H9 (cell line): ENCODE measurements at regions not wholly inside any gene's neighbourhood (a gene's known extent, or its start where the extent isn't known, plus 50 kb on each side); places are given as distances from the start of the nearest gene placed in this dataset.

ENCODE experiments used
- DNase-seq: peaks from one replicate; pipeline ENCODE4 v3.0.0-alpha.2; 2017
- H2AFZ ChIP-seq: one replicate; pipeline ENCODE4 v1.6.1; 2013; ENCODE audit warnings: mild to moderate bottlenecking, low read length, control low read depth, moderate library complexity
- H2AK5ac ChIP-seq: 2 replicates; pipeline ENCODE4 v1.6.1; 2013; ENCODE audit warnings: low read length, control low read depth, mixed read lengths; ENCODE audit not compliant: insufficient read length
- H2BK120ac ChIP-seq: one replicate; pipeline ENCODE4 v1.6.1; 2013; ENCODE audit warnings: low read depth, mild to moderate bottlenecking, low read length, control low read depth, inconsistent platforms; ENCODE audit not compliant: poor library complexity, severe bottlenecking
- H2BK12ac ChIP-seq: 2 replicates; pipeline ENCODE4 v1.6.1; 2013; ENCODE audit warnings: low read length, control low read depth, mixed read lengths, low read depth; ENCODE audit not compliant: insufficient read length
- H2BK15ac ChIP-seq: 2 replicates; pipeline ENCODE4 v1.6.1; 2013; ENCODE audit warnings: low read depth, low read length, control low read depth
- H2BK20ac ChIP-seq: one replicate; pipeline ENCODE4 v1.6.1; 2013; ENCODE audit warnings: low read depth, mild to moderate bottlenecking, low read length, control low read depth, inconsistent platforms; ENCODE audit not compliant: poor library complexity, severe bottlenecking
- H2BK5ac ChIP-seq: 2 replicates; pipeline ENCODE4 v1.6.1; 2013; ENCODE audit warnings: low read length, control low read depth, mixed read lengths; ENCODE audit not compliant: insufficient read length
- H3K14ac ChIP-seq: 2 replicates; pipeline ENCODE4 v1.6.1; 2013; ENCODE audit warnings: low read length, control low read depth; ENCODE audit not compliant: insufficient read depth
- H3K18ac ChIP-seq: 2 replicates; pipeline ENCODE4 v1.6.1; 2013; ENCODE audit warnings: low read depth, mild to moderate bottlenecking, mixed read lengths, low read length, control low read depth; ENCODE audit not compliant: insufficient read length
- H3K23ac ChIP-seq: 2 replicates; pipeline ENCODE4 v1.6.1; 2013; ENCODE audit warnings: low read length, control low read depth, mixed read lengths, low read depth; ENCODE audit not compliant: insufficient read length
- H3K23me2 ChIP-seq: 2 replicates; pipeline ENCODE4 v1.6.1; 2013; ENCODE audit warnings: low read depth, mild to moderate bottlenecking, mixed read lengths, low read length, control low read depth; ENCODE audit not compliant: insufficient read length, poor library complexity, severe bottlenecking
- H3K27ac ChIP-seq: 2 replicates; pipeline ENCODE4 v1.5.1; 2013; ENCODE audit warnings: low read length, control low read depth, mixed read lengths, low read depth; ENCODE audit not compliant: insufficient read length
- H3K27me3 ChIP-seq: 2 replicates; pipeline ENCODE4 v1.6.1; 2013; ENCODE audit warnings: low read length, control low read depth, inconsistent platforms; ENCODE audit not compliant: insufficient read depth
- H3K4ac ChIP-seq: 2 replicates; pipeline ENCODE4 v1.6.1; 2013; ENCODE audit warnings: low read depth, mild to moderate bottlenecking, control low read depth, inconsistent platforms, low read length, moderate library complexity
- H3K4me1 ChIP-seq: 2 replicates; pipeline ENCODE4 v1.6.1; 2013; ENCODE audit warnings: low read length, control low read depth, inconsistent platforms; ENCODE audit not compliant: insufficient read depth
- H3K4me2 ChIP-seq: 2 replicates; pipeline ENCODE4 v1.6.1; 2013; ENCODE audit warnings: low read length, control low read depth, mixed read lengths; ENCODE audit not compliant: insufficient read length, insufficient read depth
- H3K56ac ChIP-seq: 2 replicates; pipeline ENCODE4 v1.6.1; 2013; ENCODE audit warnings: low read depth, mild to moderate bottlenecking, mixed read lengths, low read length, control low read depth; ENCODE audit not compliant: insufficient read length
- H3K79me1 ChIP-seq: 2 replicates; pipeline ENCODE4 v1.6.1; 2013; ENCODE audit warnings: low read depth, mild to moderate bottlenecking, moderate library complexity, low read length, control low read depth, inconsistent platforms; ENCODE audit not compliant: insufficient read depth, poor library complexity, severe bottlenecking
- H3K79me2 ChIP-seq: 2 replicates; pipeline ENCODE4 v1.6.1; 2013; ENCODE audit warnings: low read length, control low read depth, inconsistent platforms; ENCODE audit not compliant: insufficient read depth
- H3K9ac ChIP-seq: 2 replicates; pipeline ENCODE4 v1.6.1; 2013; ENCODE audit warnings: low read length, control low read depth, mixed read lengths; ENCODE audit not compliant: insufficient read length; ENCODE audit errors: extremely low read depth
- H3K9me3 ChIP-seq: one replicate; pipeline ENCODE4 v1.6.1; 2013; ENCODE audit warnings: low read depth, low read length, inconsistent platforms; ENCODE audit not compliant: control insufficient read depth
- H3T11ph ChIP-seq: one replicate; pipeline ENCODE4 v1.6.1; 2013; ENCODE audit warnings: mild to moderate bottlenecking, low read length, control low read depth, inconsistent platforms
- H4K20me1 ChIP-seq: one replicate; pipeline ENCODE4 v1.6.1; 2013; ENCODE audit not compliant: control insufficient read depth, insufficient read length, insufficient read depth
- H4K5ac ChIP-seq: 2 replicates; pipeline ENCODE4 v1.6.1; 2013; ENCODE audit warnings: low read depth, mild to moderate bottlenecking, mixed read lengths, low read length, control low read depth; ENCODE audit not compliant: insufficient read length
- H4K8ac ChIP-seq: replicated peaks from 2 replicates; pipeline ENCODE4 v1.6.1; 2013; ENCODE audit warnings: low read length, control low read depth, mixed read lengths, low read depth; ENCODE audit not compliant: insufficient read length
- H4K91ac ChIP-seq: 2 replicates; pipeline ENCODE4 v1.6.1; 2013; ENCODE audit warnings: low read depth, mild to moderate bottlenecking, moderate library complexity, mixed read lengths, low read length, control low read depth; ENCODE audit not compliant: insufficient read length
- H3K27ac Mint-ChIP-seq, 3 experiments: 2 replicates in 2 of 3; 3 replicates in 1 of 3; pipeline ENCODE4 v1.8.0; 2020 to 2021; ENCODE audit warnings: mixed read lengths in 3 of 3, mild to moderate bottlenecking in 1 of 3, moderate library complexity in 1 of 3
- H3K27me3 Mint-ChIP-seq: 2 replicates; pipeline ENCODE4 v1.8.0; 2021; ENCODE audit warnings: low read depth, mild to moderate bottlenecking, moderate library complexity, mixed read lengths
- H3K36me3 Mint-ChIP-seq, 3 experiments: 2 replicates in 2 of 3; 3 replicates in 1 of 3; pipeline ENCODE4 v1.8.0; 2020 to 2021; ENCODE audit warnings: low read depth in 3 of 3, mixed read lengths in 3 of 3; ENCODE audit not compliant: insufficient read depth in 1 of 3
- H3K4me1 Mint-ChIP-seq, 2 experiments: 2 replicates each; pipeline ENCODE4 v1.8.0; 2020; ENCODE audit warnings: mixed read lengths in 2 of 2
- H3K4me3 Mint-ChIP-seq, 2 experiments: 2 replicates in 1 of 2; 3 replicates in 1 of 2; pipeline ENCODE4 v1.8.0; 2020 to 2021; ENCODE audit warnings: mild to moderate bottlenecking in 2 of 2, mixed read lengths in 2 of 2, moderate library complexity in 1 of 2
- H3K9me3 Mint-ChIP-seq, 2 experiments: 2 replicates in 1 of 2; 3 replicates in 1 of 2; pipeline ENCODE4 v1.8.0; 2020; ENCODE audit warnings: mild to moderate bottlenecking in 2 of 2, mixed read lengths in 2 of 2, moderate library complexity in 1 of 2
- CTCF ChIP-seq: fragments of 200-600 bp; sonication (generic); conservative IDR thresholded peaks from 3 replicates; pipeline ENCODE4 v1.8.0; 2021; ENCODE audit warnings: antibody characterized with exemption, mild to moderate bottlenecking
- WGBS: extraction: QIAGEN DNeasy Blood & Tissue Kit; methylation state at CpG from one replicate; pipeline ENCODE4 v1.1.7; 2013; ENCODE audit warnings: missing lambda C conversion rate, low lambda C conversion rate, mixed read lengths; ENCODE audit not compliant: insufficient read length; ENCODE audit errors: extremely low coverage; 5-methylcytosine and 5-hydroxymethylcytosine counted together

DNA sequence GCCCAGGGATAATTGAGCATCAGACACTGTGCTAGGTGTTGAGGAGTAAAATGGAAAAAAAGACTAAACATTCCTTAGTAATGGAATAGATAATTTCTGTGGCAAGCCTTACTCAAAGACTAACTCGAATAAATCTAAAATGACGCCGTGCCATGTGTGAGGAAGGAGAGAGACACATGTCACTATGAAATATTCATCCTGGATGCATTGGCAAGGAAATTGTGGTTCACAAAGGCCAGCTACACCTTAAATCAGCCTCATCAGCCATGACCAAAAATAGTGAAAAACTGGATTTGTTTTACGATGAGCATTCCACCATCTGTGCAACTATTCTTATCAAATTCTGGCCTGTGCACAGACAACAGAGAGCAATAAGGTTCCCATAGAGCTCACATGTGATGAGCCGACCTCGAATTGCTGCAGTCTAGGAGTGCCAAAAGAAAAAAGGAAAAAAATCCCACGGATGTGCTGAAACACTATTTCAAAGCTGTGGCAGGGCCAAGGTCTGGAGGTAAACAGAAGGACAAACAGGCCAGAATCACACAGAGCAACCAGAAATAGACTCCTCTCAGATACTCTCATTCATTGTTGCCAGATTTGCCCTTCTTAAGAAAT lies 505.7 kb downstream of the EFNB2 start:
- H2BK20ac ChIP-seq: no peak overlapping the region
- no peak overlapping the region for H3K27ac ChIP-seq
- H3K27me3 ChIP-seq: no peaks in the 10 kb centered on the region
- H2AK5ac ChIP-seq: no peak overlapping the region
- H2AFZ ChIP-seq: no peak overlapping the region
- H3K23me2 ChIP-seq: no peaks in the 10 kb centered on the region
- no peak overlapping the region for H2BK5ac ChIP-seq
- H3K27ac Mint-ChIP-seq: no peak overlapping the region
- H3K18ac ChIP-seq: no peak overlapping the region
- TF ChIP-seq CTCF: no peak
- no peak overlapping the region for H3K4ac ChIP-seq
- peaks cover 0 to 2% of the 10 kb centered on the region in 2 experiments; a peak in 1 of 4 replicates for H3K4me1 Mint-ChIP-seq
- H4K5ac ChIP-seq: no peak overlapping the region
- H3K79me1 ChIP-seq: no peaks in the 10 kb centered on the region
- no peak overlapping the region for H3K9ac ChIP-seq
- peak overlapping the region; percentile 73 for H3K23ac ChIP-seq
- no peaks in the 10 kb centered on the region for H3K4me1 ChIP-seq
- H3K9me3 ChIP-seq: no peaks in the 10 kb centered on the region
- no peak overlapping the region for H3T11ph ChIP-seq
- H3K4me3 Mint-ChIP-seq: no peak overlapping the region
- H3K14ac ChIP-seq: no peak overlapping the region
- no peaks in the 10 kb centered on the region for H3K9me3 Mint-ChIP-seq
- no peak overlapping the region for H3K4me2 ChIP-seq
- H3K27me3 Mint-ChIP-seq: no peaks in the 10 kb centered on the region
- H2BK12ac ChIP-seq: no peak overlapping the region
- H2BK15ac ChIP-seq: no peak overlapping the region
- no peaks in the 10 kb centered on the region for H4K20me1 ChIP-seq
- H3K36me3 Mint-ChIP-seq: no peaks in the 10 kb centered on the region
- WGBS: no CpG with 5 or more reads among the region's 7 CpGs
- no peak overlapping the region for H4K8ac ChIP-seq
- no peaks in the 10 kb centered on the region for H3K79me2 ChIP-seq
- H2BK120ac ChIP-seq: no peak overlapping the region
- no peak overlapping the region for H4K91ac ChIP-seq
- DNase-seq: no peak
- H3K56ac ChIP-seq: no peak overlapping the region
